GM19372 (cell line): ENCODE measurements at regions not wholly inside any gene's neighbourhood (a gene's known extent, or its start where the extent isn't known, plus 50 kb on each side); places are given as distances from the start of the nearest gene placed in this dataset.
"Not testable (repeated sequence)": the region's sequence is repeated elsewhere in the genome, so short reads cannot be mapped to it uniquely, and the experiment has no call there.

Experiments used
- ATAC-seq: cut with Tn5 transposase; IDR thresholded peaks from one replicate; pipeline ENCODE4 v1.9.1; 2021; ENCODE audit warnings: mild to moderate bottlenecking, low read depth, moderate library complexity; ENCODE audit not compliant: unreplicated experiment

GRCh38 chr12:92062539-92063493, 82.8 kb downstream of the BTG1 start:
- ATAC-seq: no peak

DNA sequence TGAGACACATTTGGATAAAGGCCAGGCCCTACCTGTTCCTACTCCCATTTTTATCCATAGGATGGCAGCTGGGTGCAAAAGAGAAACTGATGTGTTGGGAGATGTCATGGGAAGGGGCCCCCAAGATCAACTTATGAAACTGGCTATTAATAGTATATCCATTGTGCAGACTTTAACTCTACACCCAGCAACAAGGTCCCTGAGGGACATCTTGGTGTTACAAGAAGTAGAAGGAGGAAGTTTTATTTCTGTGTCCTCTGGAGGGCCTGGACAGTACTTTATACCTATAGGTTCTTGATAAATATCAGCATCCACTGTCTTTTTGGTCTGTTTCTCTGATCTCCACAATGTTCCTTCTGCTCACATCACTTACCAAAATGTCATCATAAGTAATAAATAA, 84.6 kb downstream of the BTG1 start:
- no peak for ATAC-seq

DNA sequence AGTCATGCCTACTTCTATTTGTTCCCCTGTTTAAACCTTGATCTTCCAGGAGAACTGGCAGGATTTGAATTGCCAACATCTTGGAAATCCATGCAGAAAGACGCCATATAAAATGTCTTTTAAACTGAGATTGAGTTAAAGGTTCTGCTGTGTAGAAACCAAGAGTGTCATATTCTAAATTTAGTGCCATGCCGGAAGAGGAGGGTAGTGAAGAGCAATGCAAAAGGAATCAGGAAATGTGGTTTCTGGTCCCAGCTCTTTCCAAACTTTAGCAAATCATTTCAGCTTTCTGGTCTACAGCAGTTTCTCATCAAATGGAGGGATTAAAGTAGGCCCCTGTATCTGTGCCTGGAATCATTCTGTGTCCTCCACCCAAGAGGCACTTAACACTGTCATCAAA, 85.7 kb downstream of the BTG1 start:
- no peak for ATAC-seq

GRCh38 chr12:92058664-92059063, 87.0 kb downstream of the BTG1 start:
- no peak for ATAC-seq

DNA sequence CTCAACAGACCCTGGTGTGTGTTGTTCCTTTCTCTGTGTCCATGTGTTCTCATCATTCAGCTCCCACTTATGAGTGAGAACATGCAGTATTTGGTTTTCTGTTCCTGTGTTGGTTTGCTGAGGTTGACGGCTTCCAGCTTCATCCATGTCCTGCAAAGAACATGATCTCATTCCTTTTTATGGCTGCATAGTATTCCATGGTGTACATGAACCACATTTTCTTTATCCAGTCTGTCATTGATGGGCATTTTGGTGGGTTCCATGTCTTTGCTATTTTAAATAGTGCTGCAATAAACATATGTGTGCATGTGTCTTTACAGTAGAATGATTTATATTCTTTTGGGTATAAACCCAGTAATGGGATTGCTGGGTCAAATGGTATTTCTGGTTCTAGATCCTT, 88.9 kb downstream of the BTG1 start:
- not testable (repeated sequence) for ATAC-seq

GRCh38 chr12:92056290-92056689, 89.4 kb downstream of the BTG1 start:
- ATAC-seq: no peak

- ATAC-seq: no peak
These were observed 89.8 kb downstream of the BTG1 start for GRCh38 chr12:92055877-92056276.

- ATAC-seq: no peak
These were observed 94.2 kb downstream of the BTG1 start for GRCh38 chr12:92051441-92051840.

- peak; percentile 66 for ATAC-seq
These were observed 96.2 kb downstream of the BTG1 start for GRCh38 chr12:92049403-92049802.

GRCh38 chr12:92047393-92047826, 98.2 kb downstream of the BTG1 start:
- no peak for ATAC-seq

GRCh38 chr12:92046557-92047392, 98.9 kb downstream of the BTG1 start:
- no peak for ATAC-seq

- no peak for ATAC-seq
These were observed 99.8 kb downstream of the BTG1 start for GRCh38 chr12:92045852-92046251.

GRCh38 chr12:92044435-92044834, 101.2 kb downstream of the BTG1 start:
- ATAC-seq: no peak

GRCh38 chr12:92042791-92043531, 102.7 kb downstream of the BTG1 start:
- ATAC-seq: no peak

DNA sequence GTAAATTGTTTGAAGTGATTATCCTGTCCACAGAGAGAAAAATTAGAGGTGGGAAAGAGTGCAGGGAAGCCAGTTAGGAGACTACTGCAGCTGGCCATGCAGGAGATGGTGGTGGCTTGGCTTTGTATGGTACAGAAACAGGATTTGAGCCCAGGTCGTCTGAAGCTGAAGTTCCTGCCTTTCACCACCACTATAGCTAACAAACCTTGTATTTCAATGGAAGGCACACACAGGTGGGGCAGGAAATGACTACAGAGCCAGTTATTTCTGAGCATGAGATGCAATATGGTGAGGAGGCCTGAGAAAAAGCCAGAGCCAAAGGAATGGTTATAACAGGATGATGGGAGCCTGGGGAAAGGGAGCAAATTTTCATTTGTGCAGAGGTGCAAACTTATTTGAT, 103.9 kb downstream of the BTG1 start:
- no peak for ATAC-seq

DNA sequence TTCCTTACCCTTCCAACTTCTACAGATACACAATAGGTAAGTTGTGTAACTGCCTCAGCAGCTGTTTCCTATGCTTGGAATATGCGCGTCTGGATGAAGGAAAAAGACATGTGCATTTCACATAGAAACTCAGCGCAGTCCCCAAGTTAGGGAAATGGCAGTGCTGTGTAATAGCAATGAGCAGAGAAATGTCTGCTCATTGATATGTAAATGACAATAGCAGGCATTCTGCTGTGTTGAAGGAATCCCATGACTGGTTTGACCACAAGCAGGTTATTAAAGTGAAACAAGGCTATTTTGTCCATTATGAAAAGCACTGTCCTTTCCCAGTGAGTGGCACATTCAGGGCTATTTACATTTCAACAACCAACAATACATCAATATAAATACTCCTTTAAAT, 106.6 kb downstream of the BTG1 start:
- no peak for ATAC-seq

GRCh38 chr12:92038476-92038875, 107.2 kb downstream of the BTG1 start:
- ATAC-seq: no peak

GRCh38 chr12:92036771-92037453, 108.7 kb downstream of the BTG1 start:
- no peak for ATAC-seq

- no peak for ATAC-seq
These were observed 109.5 kb downstream of the BTG1 start for GRCh38 chr12:92036061-92036620.

- ATAC-seq: no peak
These were observed 110.2 kb downstream of the BTG1 start for GRCh38 chr12:92035477-92035876.
